Liver (tissue), 8 donors: ENCODE measurements at regions not wholly inside any gene's neighbourhood (a gene's known extent, or its start where the extent isn't known, plus 50 kb on each side); places are given as distances from the start of the nearest gene placed in this dataset.
"Not testable (repeated sequence)": the region's sequence is repeated elsewhere in the genome, so short reads cannot be mapped to it uniquely, and the experiment has no call there.

ENCODE experiments used
- DNase-seq: peaks from one replicate; pipeline ENCODE4 v3.0.0-alpha.2; 2017; ENCODE audit warnings: low spot score
- H3K27ac ChIP-seq, 2 donors: one replicate each; pipeline ENCODE4 v1.7.0; 2013; ENCODE audit warnings: inconsistent platforms in 2 of 2, low read length in 2 of 2, control low read depth in 1 of 2, low read depth in 1 of 2, mild to moderate bottlenecking in 1 of 2
- H3K27me3 ChIP-seq, 4 donors: one replicate each; pipeline versions ENCODE4 v1.6.1 to v1.7.0; 2013; ENCODE audit warnings: low read length in 3 of 4, inconsistent platforms in 1 of 4, mild to moderate bottlenecking in 1 of 4, moderate library complexity in 1 of 4; ENCODE audit not compliant: control insufficient read depth in 4 of 4, insufficient read depth in 4 of 4
- H3K36me3 ChIP-seq, 4 donors: one replicate each; pipeline versions ENCODE4 v1.6.1 to v1.7.0; 2013; ENCODE audit warnings: low read length in 3 of 4, mild to moderate bottlenecking in 3 of 4, low read depth in 1 of 4, moderate library complexity in 1 of 4; ENCODE audit not compliant: control insufficient read depth in 4 of 4, insufficient read depth in 3 of 4
- H3K4me1 ChIP-seq, 4 donors: one replicate each; pipeline versions ENCODE4 v1.6.1 to v1.7.0; 2013; ENCODE audit warnings: low read length in 3 of 4, mild to moderate bottlenecking in 3 of 4, moderate library complexity in 1 of 4; ENCODE audit not compliant: control insufficient read depth in 4 of 4, insufficient read depth in 4 of 4
- H3K4me3 ChIP-seq, 3 donors: one replicate each; pipeline versions ENCODE4 v1.6.1 to v1.7.0; 2013; ENCODE audit warnings: low read length in 3 of 3, control low read depth in 1 of 3, low read depth in 1 of 3, mild to moderate bottlenecking in 1 of 3
- H3K9ac ChIP-seq, 2 donors: one replicate each; pipeline ENCODE4 v1.7.0; 2013; ENCODE audit warnings: low read length in 2 of 2, mild to moderate bottlenecking in 2 of 2, moderate library complexity in 2 of 2, control low read depth in 1 of 2, low read depth in 1 of 2
- H3K9me3 ChIP-seq, 4 donors: one replicate each; pipeline versions ENCODE4 v1.6.1 to v1.7.0; 2013; ENCODE audit warnings: low read length in 3 of 4; ENCODE audit not compliant: control insufficient read depth in 4 of 4
- ATF3 ChIP-seq: IDR thresholded peaks from 2 replicates; pipeline ENCODE4 v1.6.1; 2016; ENCODE audit warnings: antibody characterized with exemption
- CTCF ChIP-seq: fragments of 150-350 bp; IDR thresholded peaks from 2 replicates; pipeline ENCODE4 v1.5.1; 2017; ENCODE audit warnings: improper control_type of control experiment, low read depth, low read length; ENCODE audit not compliant: missing input control
- EGR1 ChIP-seq, 2 donors: IDR thresholded peaks; 2 replicates each; pipeline ENCODE4 v1.6.1; 2016 to 2018; ENCODE audit warnings: antibody characterized with exemption in 2 of 2, low read depth in 2 of 2
- FOXA1 ChIP-seq: IDR thresholded peaks from 2 replicates; pipeline ENCODE4 v1.6.1; 2016; ENCODE audit warnings: antibody characterized with exemption
- FOXA2 ChIP-seq: IDR thresholded peaks from 2 replicates; pipeline ENCODE4 v1.6.1; 2016; ENCODE audit warnings: antibody characterized with exemption
- GABPA ChIP-seq, 2 donors: IDR thresholded peaks in 1 of 2; conservative IDR thresholded peaks in 1 of 2; 2 replicates each; pipeline ENCODE4 v1.6.1; 2016; ENCODE audit warnings: antibody characterized with exemption in 2 of 2, mild to moderate bottlenecking in 1 of 2, moderate library complexity in 1 of 2
- HNF4A ChIP-seq, 2 donors: conservative IDR thresholded peaks; 2 replicates each; pipeline ENCODE4 v1.6.1; 2016; ENCODE audit warnings: antibody characterized with exemption in 2 of 2, mild to moderate bottlenecking in 2 of 2
- HNF4G ChIP-seq: IDR thresholded peaks from 2 replicates; pipeline ENCODE4 v1.6.1; 2016; ENCODE audit warnings: antibody characterized with exemption
- JUND ChIP-seq, 2 donors: IDR thresholded peaks; 2 replicates each; pipeline ENCODE4 v1.6.1; 2016; ENCODE audit warnings: antibody characterized with exemption in 2 of 2
- MAX ChIP-seq: IDR thresholded peaks from 2 replicates; pipeline ENCODE4 v1.6.1; 2016; ENCODE audit warnings: antibody characterized with exemption
- NR2F2 ChIP-seq: IDR thresholded peaks from 2 replicates; pipeline ENCODE4 v1.6.1; 2016; ENCODE audit warnings: antibody characterized with exemption
- RAD21 ChIP-seq, 2 donors: IDR thresholded peaks; 2 replicates each; pipeline ENCODE4 v1.6.1; 2016; ENCODE audit warnings: antibody characterized with exemption in 2 of 2, mild to moderate bottlenecking in 2 of 2
- REST ChIP-seq: IDR thresholded peaks from 2 replicates; pipeline ENCODE4 v1.6.1; 2016; ENCODE audit warnings: antibody characterized with exemption, mild to moderate bottlenecking
- RXRA ChIP-seq, 2 donors: IDR thresholded peaks; 2 replicates each; pipeline ENCODE4 v1.6.1; 2017 to 2018; ENCODE audit warnings: antibody characterized with exemption in 2 of 2, mild to moderate bottlenecking in 1 of 2
- SP1 ChIP-seq: IDR thresholded peaks from 2 replicates; pipeline ENCODE4 v1.6.1; 2018; ENCODE audit warnings: antibody characterized with exemption, mild to moderate bottlenecking
- TAF1 ChIP-seq: conservative IDR thresholded peaks from 2 replicates; pipeline ENCODE4 v1.6.1; 2016; ENCODE audit warnings: antibody characterized with exemption, mild to moderate bottlenecking
- YY1 ChIP-seq: IDR thresholded peaks from 2 replicates; pipeline ENCODE4 v1.6.1; 2016; ENCODE audit warnings: antibody characterized with exemption, mild to moderate bottlenecking
- WGBS: extraction: QIAGEN DNeasy Blood & Tissue Kit; methylation state at CpG from one replicate; pipeline ENCODE4 v1.1.7; 2013; 5-methylcytosine and 5-hydroxymethylcytosine counted together
- TF ChIP-seq, protein P1 (sequence below): IDR thresholded peaks from 2 replicates; pipeline ENCODE4 v1.6.1; 2016; ENCODE audit warnings: antibody characterized with exemption
- donor health status: healthy.
- donor health status: healthy.
- donor health status: healthy.
- donor health status: healthy.
- donor health status: healthy.

DNA sequence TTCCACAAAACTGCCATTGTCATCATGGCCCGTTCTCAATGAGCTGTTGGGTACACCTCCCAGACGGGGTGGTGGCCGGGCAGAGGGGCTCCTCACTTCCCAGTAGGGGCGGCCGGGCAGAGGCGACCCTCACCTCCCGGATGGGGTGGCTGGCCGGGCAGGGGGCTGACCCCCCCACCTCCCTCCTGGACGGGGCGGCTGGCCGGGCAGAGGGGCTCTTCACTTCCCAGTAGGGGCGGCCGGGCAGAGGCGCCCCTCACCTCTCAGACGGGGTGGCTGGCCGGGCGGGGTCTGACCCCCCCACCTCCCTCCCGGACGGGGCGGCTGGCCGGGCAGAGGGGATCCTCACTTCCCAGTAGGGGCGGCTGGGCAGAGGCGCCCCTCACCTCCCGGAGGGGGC is 176.9 kb upstream of the FBXL17 start:
- H3K9me3 ChIP-seq, H3K27ac ChIP-seq, DNase-seq, H3K4me3 ChIP-seq, H3K36me3 ChIP-seq, H3K27me3 ChIP-seq, H3K4me1 ChIP-seq, H3K9ac ChIP-seq: not testable (repeated sequence)
- 97% methylated on average over 16 of the region's 24 CpGs for WGBS

DNA sequence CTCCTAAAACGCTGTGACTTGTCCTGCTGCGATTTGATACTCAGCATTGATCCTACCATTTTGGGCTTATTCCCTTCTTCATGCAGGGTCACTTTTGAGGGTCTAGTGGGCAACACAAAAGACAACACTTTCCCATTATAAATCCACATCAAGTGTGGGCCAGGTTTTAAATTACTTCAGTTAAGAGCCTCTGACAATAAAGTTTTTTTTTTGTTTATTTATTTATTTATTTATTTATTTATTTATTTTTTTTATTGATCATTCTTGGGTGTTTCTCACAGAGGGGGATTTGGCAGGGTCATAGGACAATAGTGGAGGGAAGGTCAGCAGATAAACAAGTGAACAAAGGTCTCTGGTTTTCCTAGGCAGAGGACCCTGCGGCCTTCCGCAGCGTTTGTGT is 176.2 kb upstream of the FBXL17 start:
- H3K27me3 ChIP-seq, H3K9ac ChIP-seq, H3K9me3 ChIP-seq, H3K27ac ChIP-seq, H3K4me1 ChIP-seq, DNase-seq, H3K36me3 ChIP-seq, H3K4me3 ChIP-seq: not testable (repeated sequence)
- 94% methylated on average over 2 of the region's 5 CpGs for WGBS

- WGBS: 70% methylated on average over 2 of the region's 2 CpGs
- TF ChIP-seq RXRA (IDR thresholded peaks at IDR 0.05): no peak
- no peak for TF ChIP-seq RAD21 (IDR thresholded peaks at IDR 0.05)
- TF ChIP-seq GABPA (IDR thresholded peaks at IDR 0.05 in 1 of 2, conservative IDR thresholded peaks at IDR 0.05 in 1 of 2): no peak
- TF ChIP-seq NR2F2: no peak
- no peak for TF ChIP-seq CTCF
- no peak for TF ChIP-seq FOXA2
- no peak for TF ChIP-seq HNF4A (conservative IDR thresholded peaks at IDR 0.05)
- TF ChIP-seq JUND (IDR thresholded peaks at IDR 0.05): no peak
- TF ChIP-seq HNF4G: no peak
- no peak for TF ChIP-seq YY1
- TF ChIP-seq REST: no peak
- TF ChIP-seq ATF3: no peak
- TF ChIP-seq EGR1 (IDR thresholded peaks at IDR 0.05; ENCODE audit: low read depth in 2 of 2): no peak
- TF ChIP-seq, protein P1, sequence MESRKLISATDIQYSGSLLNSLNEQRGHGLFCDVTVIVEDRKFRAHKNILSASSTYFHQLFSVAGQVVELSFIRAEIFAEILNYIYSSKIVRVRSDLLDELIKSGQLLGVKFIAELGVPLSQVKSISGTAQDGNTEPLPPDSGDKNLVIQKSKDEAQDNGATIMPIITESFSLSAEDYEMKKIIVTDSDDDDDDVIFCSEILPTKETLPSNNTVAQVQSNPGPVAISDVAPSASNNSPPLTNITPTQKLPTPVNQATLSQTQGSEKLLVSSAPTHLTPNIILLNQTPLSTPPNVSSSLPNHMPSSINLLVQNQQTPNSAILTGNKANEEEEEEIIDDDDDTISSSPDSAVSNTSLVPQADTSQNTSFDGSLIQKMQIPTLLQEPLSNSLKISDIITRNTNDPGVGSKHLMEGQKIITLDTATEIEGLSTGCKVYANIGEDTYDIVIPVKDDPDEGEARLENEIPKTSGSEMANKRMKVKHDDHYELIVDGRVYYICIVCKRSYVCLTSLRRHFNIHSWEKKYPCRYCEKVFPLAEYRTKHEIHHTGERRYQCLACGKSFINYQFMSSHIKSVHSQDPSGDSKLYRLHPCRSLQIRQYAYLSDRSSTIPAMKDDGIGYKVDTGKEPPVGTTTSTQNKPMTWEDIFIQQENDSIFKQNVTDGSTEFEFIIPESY: no peak
- TF ChIP-seq TAF1: no peak
- TF ChIP-seq SP1: no peak
- TF ChIP-seq MAX: no peak
- no peak for TF ChIP-seq FOXA1
- no peak for DNase-seq
- Histone ChIP-seq H3K27me3 (no peaks in the 10 kb centered on the region), H3K36me3 (no peaks in the 10 kb centered on the region), H3K27ac (no peak overlapping the region), H3K4me1 (no peaks in the 10 kb centered on the region), H3K9me3 (no peaks in the 10 kb centered on the region), H3K9ac (no peak overlapping the region), H3K4me3 (no peak overlapping the region)
Observed at GRCh38 chr5:108557686-108558085, 175.8 kb upstream of the FBXL17 start.
